HEK293T (cell line): ENCODE measurements at regions not wholly inside any gene's neighbourhood (a gene's known extent, or its start where the extent isn't known, plus 50 kb on each side); places are given as distances from the start of the nearest gene placed in this dataset.

Experiments used
- ARNT ChIP-seq: fragments of 450-650 bp; IDR thresholded peaks from 2 replicates; pipeline ENCODE4 v1.6.1; 2017; ENCODE audit warnings: mild to moderate bottlenecking
- BHLHE40 ChIP-seq: fragments of 450-650 bp; IDR thresholded peaks from 2 replicates; pipeline ENCODE4 v1.6.1; 2016; ENCODE audit warnings: mild to moderate bottlenecking, moderate library complexity, borderline replicate concordance
- CTBP1 ChIP-seq: fragments of 450-650 bp; IDR thresholded peaks from 2 replicates; pipeline ENCODE4 v1.6.1; 2016; ENCODE audit warnings: borderline replicate concordance
- ELF4 ChIP-seq: fragments of 450-650 bp; IDR thresholded peaks from 2 replicates; pipeline ENCODE4 v1.6.1; 2017; ENCODE audit warnings: antibody characterized with exemption
- FOXA1 ChIP-seq: fragments of 450-650 bp; IDR thresholded peaks from 2 replicates; pipeline ENCODE4 v1.6.1; 2016; ENCODE audit warnings: mild to moderate bottlenecking
- FOXK2 ChIP-seq: fragments of 450-650 bp; IDR thresholded peaks from 2 replicates; pipeline ENCODE4 v1.6.1; 2016; ENCODE audit warnings: mild to moderate bottlenecking
- FOXM1 ChIP-seq: fragments of 450-650 bp; IDR thresholded peaks from 2 replicates; pipeline ENCODE4 v1.6.1; 2017; ENCODE audit warnings: mild to moderate bottlenecking, borderline replicate concordance
- NFRKB ChIP-seq: fragments of 450-650 bp; IDR thresholded peaks from 2 replicates; pipeline ENCODE4 v1.6.1; 2016; ENCODE audit warnings: mild to moderate bottlenecking, moderate library complexity
- SP1 ChIP-seq: fragments of 450-650 bp; IDR thresholded peaks from 2 replicates; pipeline ENCODE4 v1.6.1; 2017
- SUZ12 ChIP-seq: fragments of 450-650 bp; IDR thresholded peaks from 2 replicates; pipeline ENCODE4 v1.6.1; 2016; ENCODE audit warnings: mild to moderate bottlenecking
- ZNF384 ChIP-seq: fragments of 450-650 bp; IDR thresholded peaks from 2 replicates; pipeline ENCODE4 v1.6.1; 2016

DNA sequence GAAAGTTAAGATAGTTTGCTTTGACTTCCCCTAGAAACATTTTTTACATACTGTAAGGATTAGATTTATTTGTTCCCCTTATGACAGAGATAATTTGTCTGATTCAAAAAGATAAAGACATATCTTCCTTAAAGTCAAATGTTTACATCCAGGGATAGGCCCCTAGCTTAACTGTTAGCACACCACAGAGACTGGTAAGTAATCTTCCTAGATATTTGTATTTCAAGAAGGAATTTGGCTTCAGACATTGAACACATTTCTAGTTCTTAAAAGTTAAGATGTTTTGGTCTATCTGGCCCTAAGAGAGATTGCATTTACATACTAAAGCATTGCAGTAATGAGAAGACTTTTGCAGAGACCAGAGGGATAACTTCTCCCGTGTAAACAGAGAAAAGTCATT, 1201.1 kb upstream of the GJE1 start:
- TF ChIP-seq SP1 (no peak), ELF4 (no peak), ZNF384 (no peak), FOXM1 (no peak), ARNT (no peak), SUZ12 (no peak), FOXA1 (no peak), BHLHE40 (no peak), NFRKB (no peak), FOXK2 (no peak), CTBP1 (no peak)
